Mucosa of stomach (tissue), 1 donor: ENCODE measurements at regions not wholly inside any gene's neighbourhood (a gene's known extent, or its start where the extent isn't known, plus 50 kb on each side); places are given as distances from the start of the nearest gene placed in this dataset.

Source experiments
- H3K27me3 ChIP-seq: one replicate; pipeline ENCODE4 v1.7.0; 2013; ENCODE audit warnings: mild to moderate bottlenecking, low read length; ENCODE audit not compliant: control insufficient read depth, insufficient read depth
- H3K36me3 ChIP-seq: one replicate; pipeline ENCODE4 v1.7.0; 2013; ENCODE audit warnings: low read length; ENCODE audit not compliant: control insufficient read depth, insufficient read depth
- H3K4me1 ChIP-seq: one replicate; pipeline ENCODE4 v1.7.0; 2013; ENCODE audit warnings: mild to moderate bottlenecking, low read length; ENCODE audit not compliant: control insufficient read depth, insufficient read depth
- H3K4me3 ChIP-seq: one replicate; pipeline ENCODE4 v1.7.0; 2013; ENCODE audit warnings: low read length
- H3K9ac ChIP-seq: one replicate; pipeline ENCODE4 v1.7.0; 2013; ENCODE audit warnings: mild to moderate bottlenecking, low read length, moderate library complexity
- H3K9me3 ChIP-seq: one replicate; pipeline ENCODE4 v1.7.0; 2013; ENCODE audit warnings: mild to moderate bottlenecking, low read length, moderate library complexity; ENCODE audit not compliant: control insufficient read depth
- donor health status: Pancreatic carcinoma.

GRCh38 chr22:27538666-27539065, 262.9 kb downstream of the MN1 start:
- Histone ChIP-seq H3K9ac (no peak overlapping the region), H3K27me3 (peaks cover 3% of the 10 kb centered on the region), H3K4me1 (no peaks in the 10 kb centered on the region)

GRCh38 chr22:27540247-27540646, 261.3 kb downstream of the MN1 start:
- H3K27me3 ChIP-seq = peaks cover 3% of the 10 kb centered on the region
- no peaks in the 10 kb centered on the region for H3K4me1 ChIP-seq
- no peak overlapping the region for H3K4me3 ChIP-seq
- no peak overlapping the region for H3K9ac ChIP-seq
- no peaks in the 10 kb centered on the region for H3K36me3 ChIP-seq
- no peaks in the 10 kb centered on the region for H3K9me3 ChIP-seq

More at GRCh38 chr22:27538666-27539065, 262.9 kb downstream of the MN1 start:
- H3K9me3 ChIP-seq = no peaks in the 10 kb centered on the region
- H3K4me3 ChIP-seq = no peak overlapping the region
- H3K36me3 ChIP-seq = no peaks in the 10 kb centered on the region

- Histone ChIP-seq H3K4me1 (no peaks in the 10 kb centered on the region), H3K36me3 (no peaks in the 10 kb centered on the region), H3K4me3 (no peak overlapping the region), H3K27me3 (peaks cover 3% of the 10 kb centered on the region), H3K9ac (no peak overlapping the region), H3K9me3 (no peaks in the 10 kb centered on the region)
Measured at GRCh38 chr22:27540656-27541396, 260.7 kb downstream of the MN1 start.

- Histone ChIP-seq H3K27me3 (peaks cover 3% of the 10 kb centered on the region), H3K9ac (no peak overlapping the region), H3K4me1 (no peaks in the 10 kb centered on the region), H3K36me3 (no peaks in the 10 kb centered on the region), H3K9me3 (no peaks in the 10 kb centered on the region), H3K4me3 (no peak overlapping the region)
Measured at GRCh38 chr22:27541836-27542235, 259.7 kb downstream of the MN1 start.

- Histone ChIP-seq H3K4me3 (no peak overlapping the region), H3K4me1 (no peaks in the 10 kb centered on the region), H3K36me3 (no peaks in the 10 kb centered on the region), H3K9me3 (no peaks in the 10 kb centered on the region), H3K9ac (no peak overlapping the region), H3K27me3 (peaks cover 3% of the 10 kb centered on the region)
Measured at GRCh38 chr22:27542602-27543001, 259.0 kb downstream of the MN1 start.

- Histone ChIP-seq H3K27me3 (peaks cover 3% of the 10 kb centered on the region), H3K4me3 (no peak overlapping the region), H3K36me3 (no peaks in the 10 kb centered on the region), H3K9ac (no peak overlapping the region), H3K9me3 (no peaks in the 10 kb centered on the region), H3K4me1 (no peaks in the 10 kb centered on the region)
Measured at GRCh38 chr22:27543460-27543859, 258.1 kb downstream of the MN1 start.

- no peaks in the 10 kb centered on the region for H3K4me1 ChIP-seq
- H3K36me3 ChIP-seq = no peaks in the 10 kb centered on the region
- H3K27me3 ChIP-seq = peaks cover 3% of the 10 kb centered on the region
- H3K4me3 ChIP-seq = no peak overlapping the region
- no peak overlapping the region for H3K9ac ChIP-seq
- H3K9me3 ChIP-seq = no peaks in the 10 kb centered on the region
Measured at GRCh38 chr22:27545085-27545484, 256.5 kb downstream of the MN1 start.

- no peak overlapping the region for H3K9ac ChIP-seq
Measured at GRCh38 chr22:27546157-27546935, 255.2 kb downstream of the MN1 start.

GRCh38 chr22:27551402-27551801, 250.2 kb downstream of the MN1 start:
- Histone ChIP-seq H3K4me3 (no peak overlapping the region), H3K9ac (no peak overlapping the region), H3K4me1 (no peaks in the 10 kb centered on the region), H3K9me3 (no peaks in the 10 kb centered on the region), H3K36me3 (no peaks in the 10 kb centered on the region), H3K27me3 (no peaks in the 10 kb centered on the region)

More at GRCh38 chr22:27546157-27546935, 255.2 kb downstream of the MN1 start:
- no peaks in the 10 kb centered on the region for H3K4me1 ChIP-seq
- no peaks in the 10 kb centered on the region for H3K36me3 ChIP-seq
- H3K4me3 ChIP-seq = no peak overlapping the region
- H3K27me3 ChIP-seq = no peaks in the 10 kb centered on the region
- H3K9me3 ChIP-seq = no peaks in the 10 kb centered on the region

- Histone ChIP-seq H3K27me3 (no peaks in the 10 kb centered on the region), H3K4me3 (no peak overlapping the region), H3K36me3 (no peaks in the 10 kb centered on the region), H3K9me3 (no peaks in the 10 kb centered on the region), H3K4me1 (no peaks in the 10 kb centered on the region), H3K9ac (no peak overlapping the region)
Measured at GRCh38 chr22:27552176-27552575, 249.4 kb downstream of the MN1 start.

GRCh38 chr22:27552863-27553262, 248.7 kb downstream of the MN1 start:
- H3K4me3 ChIP-seq = no peak overlapping the region
- H3K27me3 ChIP-seq = no peaks in the 10 kb centered on the region
- H3K4me1 ChIP-seq = no peaks in the 10 kb centered on the region
- H3K9me3 ChIP-seq = no peaks in the 10 kb centered on the region
- H3K9ac ChIP-seq = no peak overlapping the region
- H3K36me3 ChIP-seq = no peaks in the 10 kb centered on the region

GRCh38 chr22:27554106-27554811, 247.3 kb downstream of the MN1 start:
- Histone ChIP-seq H3K9ac (no peak overlapping the region), H3K9me3 (no peaks in the 10 kb centered on the region), H3K4me3 (no peak overlapping the region), H3K4me1 (no peaks in the 10 kb centered on the region), H3K36me3 (no peaks in the 10 kb centered on the region), H3K27me3 (no peaks in the 10 kb centered on the region)
